GM19438 (cell line): ENCODE measurements at regions not wholly inside any gene's neighbourhood (a gene's known extent, or its start where the extent isn't known, plus 50 kb on each side); places are given as distances from the start of the nearest gene placed in this dataset.
"Not testable (repeated sequence)": the region's sequence is repeated elsewhere in the genome, so short reads cannot be mapped to it uniquely, and the experiment has no call there.

ENCODE experiments used
- ATAC-seq: cut with Tn5 transposase; IDR thresholded peaks from one replicate; pipeline ENCODE4 v1.9.1; 2021; ENCODE audit warnings: low read depth; ENCODE audit not compliant: unreplicated experiment

DNA sequence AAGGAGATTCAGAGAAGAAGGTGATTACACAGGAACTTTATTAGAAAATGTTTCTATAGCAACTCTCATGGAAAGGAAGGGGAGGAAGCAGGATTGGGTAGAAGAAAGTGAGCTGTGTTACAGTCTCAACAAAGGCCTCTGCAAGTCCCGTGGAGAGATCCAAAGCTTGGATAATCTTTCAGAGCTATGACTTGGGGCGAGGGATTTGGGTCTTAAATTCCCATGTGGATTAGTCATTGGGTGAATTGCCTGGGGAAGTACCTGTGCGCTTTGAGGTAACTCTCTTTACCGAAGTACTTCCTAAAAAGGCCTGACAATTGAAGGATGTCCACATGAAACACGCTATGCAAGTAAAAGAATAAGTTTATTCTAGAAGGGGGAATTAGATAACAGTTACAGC, 133.8 kb upstream of the ANKRD50 start:
- no peak for ATAC-seq

- no peak for ATAC-seq
Measured at GRCh38 chr4:124839786-124840390, 127.4 kb upstream of the ANKRD50 start.

GRCh38 chr4:124833831-124834505, 121.4 kb upstream of the ANKRD50 start:
- no peak for ATAC-seq

DNA sequence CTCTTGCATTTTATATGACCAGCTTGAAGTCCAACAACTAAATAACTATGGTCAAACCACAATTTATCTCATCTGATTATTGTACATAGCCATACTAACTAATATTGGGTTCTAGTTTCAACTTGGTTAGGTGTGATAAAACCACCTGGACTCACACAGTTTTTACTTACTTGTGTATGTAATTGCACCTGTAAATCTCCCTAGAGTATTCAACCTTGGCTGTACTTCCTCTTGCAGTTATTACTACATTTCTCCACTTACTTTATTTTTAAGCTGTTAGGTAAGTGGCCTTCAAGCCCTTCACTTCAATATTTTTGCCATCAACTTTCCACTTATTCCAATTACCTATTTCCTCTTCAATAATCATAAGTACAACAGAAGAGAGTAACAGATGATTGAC, 115.8 kb upstream of the ANKRD50 start:
- no peak for ATAC-seq

- ATAC-seq, result no peak
Measured at GRCh38 chr4:124817531-124817930, 105.0 kb upstream of the ANKRD50 start.

DNA sequence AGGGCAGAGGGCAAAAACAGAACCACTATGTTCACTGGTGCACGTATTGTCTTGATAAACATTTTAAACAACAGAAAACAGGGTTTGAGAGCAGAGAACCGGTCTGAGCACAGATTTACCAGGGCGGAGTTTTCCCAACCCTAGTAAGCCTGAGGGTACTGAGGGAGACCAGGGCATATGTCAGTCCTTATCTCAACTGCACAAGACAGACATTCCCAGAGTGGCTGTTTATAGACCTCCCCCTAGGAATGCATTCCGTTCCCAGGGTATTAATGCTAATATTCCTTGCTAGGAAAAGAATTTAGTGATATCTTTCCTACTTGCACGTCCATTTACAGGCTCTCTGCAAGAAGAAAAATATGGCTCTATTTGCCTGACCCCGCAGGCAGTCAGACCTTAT, 99.7 kb upstream of the ANKRD50 start:
- ATAC-seq, result not testable (repeated sequence)

- ATAC-seq, result no peak
Measured at GRCh38 chr4:124810827-124811226, 98.3 kb upstream of the ANKRD50 start.

DNA sequence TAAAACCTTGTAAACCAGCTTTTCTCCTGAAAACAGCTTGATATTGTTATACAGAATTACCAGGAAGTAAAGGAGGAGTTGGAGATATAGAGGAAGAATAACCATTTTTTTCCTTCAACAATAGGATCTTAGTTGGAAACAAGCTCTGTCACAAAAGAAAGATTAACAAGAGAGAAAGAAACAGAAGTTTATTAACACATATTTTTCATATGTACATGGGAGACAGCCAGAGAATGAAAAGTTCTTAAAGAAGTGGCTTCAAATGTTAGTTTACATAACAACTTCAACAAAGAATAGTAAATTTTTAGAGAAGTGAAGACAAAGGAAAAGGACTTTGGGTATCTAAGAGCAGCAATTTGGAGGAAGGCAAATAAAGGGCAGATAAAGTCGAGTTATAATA, 94.9 kb upstream of the ANKRD50 start:
- no peak for ATAC-seq

DNA sequence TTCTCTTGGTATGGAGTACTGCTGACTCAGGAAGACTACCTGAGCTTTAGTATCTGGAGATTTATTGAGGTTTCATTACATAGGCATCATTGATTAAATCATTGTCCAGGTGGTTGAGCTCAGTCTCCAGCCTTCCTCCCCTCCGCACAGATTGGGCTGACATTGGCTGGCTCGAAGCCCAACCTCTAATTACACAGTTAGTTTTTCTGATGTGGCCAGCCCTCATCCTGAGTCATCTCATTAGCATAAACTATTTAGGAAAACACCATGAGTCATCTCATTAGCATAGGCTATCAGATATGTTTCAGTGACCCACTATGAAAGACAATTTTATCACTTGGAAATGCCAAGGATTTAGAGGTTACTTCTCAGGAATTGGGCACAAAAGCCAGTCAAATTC, 93.9 kb upstream of the ANKRD50 start:
- ATAC-seq, result no peak

DNA sequence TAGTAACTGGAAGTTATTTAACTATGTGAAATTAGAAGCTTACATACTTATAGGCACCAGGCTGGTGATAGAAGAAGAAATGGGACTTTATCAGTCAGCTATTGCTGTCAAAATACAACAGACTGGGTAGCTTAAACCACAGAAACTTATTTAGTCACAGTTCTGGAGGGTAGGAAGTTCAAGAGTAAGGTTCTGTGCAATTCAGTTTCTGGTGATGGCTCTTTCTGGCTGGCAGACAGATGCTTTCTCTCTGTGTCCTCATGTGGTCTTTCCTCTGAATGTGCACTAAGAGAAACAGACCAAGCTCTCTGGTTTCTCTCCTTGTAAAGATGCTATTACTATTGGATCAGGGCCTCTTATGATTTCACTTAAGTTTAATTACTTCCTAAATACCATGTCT, 92.1 kb upstream of the ANKRD50 start:
- ATAC-seq, result peak; percentile 89

DNA sequence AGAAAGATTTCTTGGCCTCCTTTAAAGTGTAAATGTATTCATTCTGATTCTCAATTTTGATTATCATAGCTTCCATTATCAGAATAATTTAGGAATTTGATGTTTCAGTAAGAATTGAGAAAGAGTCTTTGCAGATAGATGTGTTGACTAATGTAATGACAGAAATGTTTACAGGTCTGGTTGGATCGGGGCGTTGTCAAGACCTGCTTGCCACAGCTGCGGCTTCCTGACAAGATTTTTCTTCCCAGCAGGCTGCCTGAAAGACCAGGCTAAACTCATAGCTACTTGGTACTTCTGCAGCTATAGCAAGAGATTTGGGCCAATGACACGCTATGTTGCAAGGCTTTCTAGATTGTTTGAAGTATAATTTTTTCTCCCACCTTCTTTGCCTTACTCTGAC, 91.5 kb upstream of the ANKRD50 start:
- ATAC-seq, result no peak

- ATAC-seq, result no peak
Measured at GRCh38 chr4:124803641-124804040, 91.1 kb upstream of the ANKRD50 start.

DNA sequence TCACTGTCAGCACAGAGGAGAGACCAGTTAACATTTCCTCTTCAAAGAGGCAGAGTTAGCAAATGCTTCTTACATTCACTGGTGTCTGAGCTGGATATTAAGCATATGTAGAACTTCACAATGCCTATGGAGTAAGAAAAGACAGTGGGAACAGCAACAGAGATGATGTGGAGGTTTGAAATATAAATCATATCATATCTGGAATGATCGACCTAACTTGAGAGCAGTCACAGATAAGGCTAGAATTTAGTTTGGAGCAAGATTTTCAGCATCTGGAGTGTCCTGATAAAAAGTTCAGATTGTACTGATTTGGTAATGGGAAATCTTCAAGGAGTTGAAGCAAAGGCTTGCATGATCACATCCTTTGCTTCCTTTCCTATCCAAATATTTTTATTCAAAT, 90.5 kb upstream of the ANKRD50 start:
- ATAC-seq, result no peak

DNA sequence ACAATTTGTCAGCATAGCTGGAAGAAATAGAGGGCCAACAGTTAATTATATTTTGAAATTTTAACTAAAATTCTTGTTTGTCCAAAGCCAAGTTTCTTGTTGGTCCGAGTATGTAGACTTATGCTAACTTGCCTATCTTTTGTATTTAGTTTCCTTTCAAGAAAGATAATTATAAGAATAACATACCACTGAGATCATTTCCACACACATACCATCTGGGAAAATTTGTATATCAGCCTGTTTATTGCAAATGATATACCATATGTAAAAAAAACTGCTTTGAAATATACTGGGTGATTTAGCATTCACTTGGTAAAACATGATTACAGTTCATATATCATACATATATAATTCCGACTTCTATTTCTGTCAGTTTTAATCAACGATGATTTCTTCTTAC, 84.7 kb upstream of the ANKRD50 start:
- no peak for ATAC-seq

- ATAC-seq, result no peak
Measured at GRCh38 chr4:124790471-124790870, 77.9 kb upstream of the ANKRD50 start.

GRCh38 chr4:124786634-124787033, 74.1 kb upstream of the ANKRD50 start:
- ATAC-seq, result no peak

DNA sequence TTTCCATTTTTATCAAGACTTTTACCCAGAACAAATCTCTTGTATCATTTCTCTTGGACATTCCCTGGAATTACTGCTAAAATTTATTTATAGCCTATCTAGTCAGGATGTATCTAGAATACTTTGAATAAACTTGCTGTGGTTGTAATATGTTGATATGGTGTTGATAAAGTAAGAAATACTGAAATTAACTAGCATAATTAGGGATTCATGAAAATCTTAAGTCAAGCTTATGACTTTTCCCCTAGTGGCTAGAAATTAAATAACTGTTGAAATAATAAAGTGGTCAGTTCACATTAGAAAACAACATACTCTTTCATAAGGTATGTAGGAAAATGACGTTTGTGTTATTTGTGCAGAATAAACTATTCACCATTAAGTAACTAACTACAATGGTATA, 73.1 kb upstream of the ANKRD50 start:
- no peak for ATAC-seq

DNA sequence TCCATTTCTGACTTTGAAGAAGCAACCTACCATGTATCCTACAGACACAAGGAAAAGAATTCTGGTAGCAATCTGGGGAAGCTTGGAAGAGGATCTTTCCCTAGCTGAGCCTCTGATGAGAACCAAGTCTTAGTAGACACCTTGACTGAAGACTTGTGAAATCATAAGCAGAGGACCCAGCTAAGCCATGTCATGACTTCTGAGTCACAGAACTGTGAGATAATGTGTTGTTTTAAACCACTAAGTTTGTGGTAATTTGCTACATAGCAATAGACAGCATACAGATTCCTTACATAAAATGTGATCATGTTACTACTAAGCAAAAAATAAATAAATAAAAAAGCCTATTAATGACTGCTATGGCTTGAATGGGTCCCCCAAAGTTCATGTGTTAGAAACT, 71.3 kb upstream of the ANKRD50 start:
- ATAC-seq, result no peak

GRCh38 chr4:124777007-124777406, 64.5 kb upstream of the ANKRD50 start:
- no peak for ATAC-seq

- ATAC-seq, result no peak
Measured at GRCh38 chr4:124768596-124769365, 56.2 kb upstream of the ANKRD50 start.

- no peak for ATAC-seq
Measured at GRCh38 chr4:124762956-124763355, 50.4 kb upstream of the ANKRD50 start.
